A673 (cell line): ENCODE measurements at regions not wholly inside any gene's neighbourhood (a gene's known extent, or its start where the extent isn't known, plus 50 kb on each side); places are given as distances from the start of the nearest gene placed in this dataset.

ENCODE experiments used
- BruUV-seq: library from RNA; stranded (reverse); fragments of 400-500 nt; replicated peaks from 2 replicates; lab custom pipeline; 2021; lab: Mats Ljungman, UMichigan
- CTCF ChIA-PET: fragments of 300-600 bp; sonication (Branson Sonifier 250); formaldehyde crosslinking; loops from one replicate; lab custom pipeline; 2022; ENCODE audit warnings: antibody characterized with exemption; lab: Charles Lee
- POLR2A ChIA-PET: fragments of 300-600 bp; sonication (Branson Sonifier 250); formaldehyde crosslinking; loops from one replicate; lab custom pipeline; 2022; ENCODE audit warnings: antibody characterized with exemption; ENCODE audit not compliant: low non-redundant PET; lab: Charles Lee
- DNase-seq: peaks from one replicate; pipeline ENCODE4 v3.0.0-alpha.2; 2015; ENCODE audit warnings: low spot score
- H3K27ac ChIP-seq: fragments of 200-600 bp; sonication (generic); 2 replicates; pipeline ENCODE4 v1.5.1; 2016; ENCODE audit warnings: mixed run types, low read depth, mild to moderate bottlenecking, mixed read lengths, antibody characterized with exemption, low read length; ENCODE audit not compliant: poor library complexity, severe bottlenecking
- H3K27me3 ChIP-seq: fragments of 200-600 bp; sonication (generic); replicated peaks from 2 replicates; pipeline ENCODE4 v1.6.1; 2017; ENCODE audit warnings: mixed run types, low read depth, mild to moderate bottlenecking, mixed read lengths, antibody characterized with exemption, low read length; ENCODE audit not compliant: insufficient read depth, poor library complexity
- H3K36me3 ChIP-seq: fragments of 200-600 bp; sonication (generic); 2 replicates; pipeline ENCODE4 v1.6.1; 2016; ENCODE audit warnings: mixed run types, mild to moderate bottlenecking, mixed read lengths, antibody characterized with exemption, low read length; ENCODE audit not compliant: insufficient read depth, poor library complexity, severe bottlenecking
- H3K4me1 ChIP-seq: fragments of 200-600 bp; sonication (generic); 2 replicates; pipeline ENCODE4 v1.6.1; 2017; ENCODE audit warnings: mixed run types, mild to moderate bottlenecking, mixed read lengths, antibody characterized with exemption, low read length; ENCODE audit not compliant: insufficient read depth, poor library complexity, severe bottlenecking
- H3K4me3 ChIP-seq: fragments of 200-600 bp; sonication (generic); 2 replicates; pipeline ENCODE4 v1.5.1; 2016; ENCODE audit warnings: low read depth, mixed run types, mild to moderate bottlenecking, mixed read lengths, low read length; ENCODE audit not compliant: poor library complexity, severe bottlenecking
- H3K9me3 ChIP-seq: fragments of 200-600 bp; sonication (generic); 2 replicates; pipeline ENCODE4 v1.6.1; 2016; ENCODE audit warnings: mixed run types, low read depth, mild to moderate bottlenecking, mixed read lengths, antibody characterized with exemption, low read length; ENCODE audit not compliant: poor library complexity, severe bottlenecking
- EZH2 ChIP-seq: fragments of 200-600 bp; sonication (generic); IDR thresholded peaks from 2 replicates; pipeline ENCODE4 v1.6.1; 2017; ENCODE audit warnings: borderline replicate concordance, low read depth, mild to moderate bottlenecking, mixed read lengths, antibody characterized with exemption, low read length; ENCODE audit not compliant: poor library complexity, severe bottlenecking
- intact Hi-C: fragments of 100-400 bp; cut with micrococcal nuclease; formaldehyde crosslinking; loops from one replicate; pipeline ENCODE4 v1.10.0; 2022; ENCODE audit not compliant: unreplicated experiment
- TF ChIP-seq, protein P1 (sequence below): fragments of 300-800, 200-600 bp; sonication (generic); conservative IDR thresholded peaks from 2 replicates; pipeline ENCODE4 v1.5.1; 2017; ENCODE audit warnings: low read depth, mild to moderate bottlenecking, antibody characterized with exemption, low read length, moderate library complexity, mixed read lengths

GRCh38 chr7:24346716-24347115 is 62.7 kb downstream of the NPY start:
- TF ChIP-seq, protein P1, sequence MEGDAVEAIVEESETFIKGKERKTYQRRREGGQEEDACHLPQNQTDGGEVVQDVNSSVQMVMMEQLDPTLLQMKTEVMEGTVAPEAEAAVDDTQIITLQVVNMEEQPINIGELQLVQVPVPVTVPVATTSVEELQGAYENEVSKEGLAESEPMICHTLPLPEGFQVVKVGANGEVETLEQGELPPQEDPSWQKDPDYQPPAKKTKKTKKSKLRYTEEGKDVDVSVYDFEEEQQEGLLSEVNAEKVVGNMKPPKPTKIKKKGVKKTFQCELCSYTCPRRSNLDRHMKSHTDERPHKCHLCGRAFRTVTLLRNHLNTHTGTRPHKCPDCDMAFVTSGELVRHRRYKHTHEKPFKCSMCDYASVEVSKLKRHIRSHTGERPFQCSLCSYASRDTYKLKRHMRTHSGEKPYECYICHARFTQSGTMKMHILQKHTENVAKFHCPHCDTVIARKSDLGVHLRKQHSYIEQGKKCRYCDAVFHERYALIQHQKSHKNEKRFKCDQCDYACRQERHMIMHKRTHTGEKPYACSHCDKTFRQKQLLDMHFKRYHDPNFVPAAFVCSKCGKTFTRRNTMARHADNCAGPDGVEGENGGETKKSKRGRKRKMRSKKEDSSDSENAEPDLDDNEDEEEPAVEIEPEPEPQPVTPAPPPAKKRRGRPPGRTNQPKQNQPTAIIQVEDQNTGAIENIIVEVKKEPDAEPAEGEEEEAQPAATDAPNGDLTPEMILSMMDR = no peak
- TF ChIP-seq EZH2 = no peak
- Histone ChIP-seq H3K27ac (no peak overlapping the region), H3K4me3 (no peak overlapping the region), H3K27me3 (no peaks in the 10 kb centered on the region), H3K4me1 (no peaks in the 10 kb centered on the region), H3K36me3 (no peaks in the 10 kb centered on the region), H3K9me3 (no peaks in the 10 kb centered on the region)
- intact Hi-C loops = no loop called here
- CTCF ChIA-PET = no interaction called here
- no peak for DNase-seq
- no TSS peak for BruUV-seq
- POLR2A ChIA-PET = no interaction called here

GRCh38 chr7:24349339-24349738 is 65.3 kb downstream of the NPY start:
- Histone ChIP-seq H3K27ac (no peak overlapping the region), H3K36me3 (no peaks in the 10 kb centered on the region), H3K9me3 (no peaks in the 10 kb centered on the region), H3K4me1 (no peaks in the 10 kb centered on the region), H3K27me3 (no peaks in the 10 kb centered on the region), H3K4me3 (no peak overlapping the region)
- TF ChIP-seq EZH2 = no peak
- TF ChIP-seq, protein P1 = no peak
- intact Hi-C loops = no loop called here
- DNase-seq = no peak
- no TSS peak for BruUV-seq
- POLR2A ChIA-PET = no interaction called here
- CTCF ChIA-PET = no interaction called here

DNA sequence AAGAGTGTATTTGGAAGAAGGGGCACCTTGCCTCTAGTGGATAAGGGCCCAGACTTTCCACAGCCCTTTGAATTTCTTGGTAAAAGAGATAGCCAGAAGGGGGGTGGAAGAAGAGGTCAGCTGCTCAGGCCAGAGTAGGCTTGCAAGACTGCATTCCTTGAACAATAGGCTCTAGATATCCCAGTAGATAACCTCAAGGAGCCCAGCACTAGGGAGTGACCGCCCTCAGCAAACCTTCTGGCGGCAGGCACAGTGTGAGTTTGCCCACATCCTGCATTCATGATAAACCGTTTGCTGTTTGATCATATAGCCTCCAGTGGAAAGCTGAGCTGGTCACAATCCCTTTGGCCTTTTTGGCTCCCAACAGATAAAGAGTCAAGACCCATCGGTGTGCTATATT is 70.5 kb downstream of the NPY start:
- Histone ChIP-seq H3K9me3 (no peaks in the 10 kb centered on the region), H3K27me3 (no peaks in the 10 kb centered on the region), H3K27ac (no peak overlapping the region), H3K36me3 (no peaks in the 10 kb centered on the region), H3K4me1 (no peaks in the 10 kb centered on the region), H3K4me3 (no peak overlapping the region)
- DNase-seq = no peak
- CTCF ChIA-PET = no interaction called here
- intact Hi-C loops = no loop called here
- TF ChIP-seq, protein P1 = no peak
- POLR2A ChIA-PET = no interaction called here
- BruUV-seq = no TSS peak
